Right lobe of liver (tissue), 6 donors: ENCODE measurements at regions not wholly inside any gene's neighbourhood (a gene's known extent, or its start where the extent isn't known, plus 50 kb on each side); places are given as distances from the start of the nearest gene placed in this dataset.
A peak's percentile ranks its signal among the peaks of the same experiment; 100 is the strongest.

Experiments used
- ATAC-seq, 4 donors: fragments of 200-7000 bp; cut with Tn5 transposase; one replicate each; pipeline ENCODE4 v1.9.1; 2020; ENCODE audit warnings: mild to moderate bottlenecking in 4 of 4, moderate library complexity in 4 of 4
- DNase-seq, 3 donors: peaks; one replicate each; pipeline ENCODE4 v3.0.0-alpha.2; 2020
- H3K27ac ChIP-seq, 3 donors: fragments of 200-600 bp; one replicate each; pipeline ENCODE4 v1.8.0; 2022
- H3K27me3 ChIP-seq, 2 donors: fragments of 200-600 bp; one replicate each; pipeline ENCODE4 v1.8.0; 2022
- H3K36me3 ChIP-seq, 4 donors: fragments of 200-600 bp; sonication (generic) in 1 of 4; one replicate each; pipeline versions ENCODE4 v1.5.1 to v1.8.0; 2017 to 2022; ENCODE audit warnings: control low read depth in 1 of 4
- H3K4me1 ChIP-seq, 4 donors: fragments of 200-600 bp; sonication (generic) in 1 of 4; one replicate each; pipeline versions ENCODE4 v1.5.1 to v1.8.0; 2017 to 2022; ENCODE audit warnings: control low read depth in 1 of 4
- H3K4me3 ChIP-seq, 3 donors: fragments of 200-600 bp; one replicate each; pipeline ENCODE4 v1.8.0; 2022
- H3K9me3 ChIP-seq, 4 donors: fragments of 200-600 bp; sonication (generic) in 1 of 4; one replicate each; pipeline versions ENCODE4 v1.5.1 to v1.8.0; 2017 to 2022; ENCODE audit warnings: control low read depth in 1 of 4
- POLR2A ChIP-seq: fragments of 450-650 bp; IDR thresholded peaks from one replicate; pipeline ENCODE4 v1.6.1; 2017; ENCODE audit warnings: antibody characterized with exemption, mild to moderate bottlenecking
- WGBS: methylation state at CpG from one replicate; pipeline ENCODE4 v1.1.6; 2018; ENCODE audit warnings: low coverage, low lambda C conversion rate; ENCODE audit not compliant: insufficient coverage; ENCODE audit errors: missing lambda C conversion rate; 5-methylcytosine and 5-hydroxymethylcytosine counted together
- intact Hi-C, 2 donors: fragments of 100-400 bp; cut with DNase I; formaldehyde crosslinking; loops; one replicate each; pipeline versions ENCODE4 v1.11.2 to v1.14.1; 2022
- TF ChIP-seq, protein P1 (sequence below), 4 donors: fragments of 200-600 bp in 3 of 4; fragments of 450-650 bp in 1 of 4; IDR thresholded peaks; one replicate each; pipeline versions ENCODE4 v1.5.1 to v1.8.0; 2016 to 2022; ENCODE audit warnings: antibody characterized with exemption in 4 of 4, mild to moderate bottlenecking in 2 of 4
- donor health status: DM: no; HTN: yes; CAD: no.
- donor health status: DM: no; HTN: no; CAD: no.
- donor health status: DM: no; HTN: no; CAD: no.
- donor health status: DM: no; HTN: yes; CAD: no.
- donor health status: DM: no; HTN: yes; CAD: no.

DNA sequence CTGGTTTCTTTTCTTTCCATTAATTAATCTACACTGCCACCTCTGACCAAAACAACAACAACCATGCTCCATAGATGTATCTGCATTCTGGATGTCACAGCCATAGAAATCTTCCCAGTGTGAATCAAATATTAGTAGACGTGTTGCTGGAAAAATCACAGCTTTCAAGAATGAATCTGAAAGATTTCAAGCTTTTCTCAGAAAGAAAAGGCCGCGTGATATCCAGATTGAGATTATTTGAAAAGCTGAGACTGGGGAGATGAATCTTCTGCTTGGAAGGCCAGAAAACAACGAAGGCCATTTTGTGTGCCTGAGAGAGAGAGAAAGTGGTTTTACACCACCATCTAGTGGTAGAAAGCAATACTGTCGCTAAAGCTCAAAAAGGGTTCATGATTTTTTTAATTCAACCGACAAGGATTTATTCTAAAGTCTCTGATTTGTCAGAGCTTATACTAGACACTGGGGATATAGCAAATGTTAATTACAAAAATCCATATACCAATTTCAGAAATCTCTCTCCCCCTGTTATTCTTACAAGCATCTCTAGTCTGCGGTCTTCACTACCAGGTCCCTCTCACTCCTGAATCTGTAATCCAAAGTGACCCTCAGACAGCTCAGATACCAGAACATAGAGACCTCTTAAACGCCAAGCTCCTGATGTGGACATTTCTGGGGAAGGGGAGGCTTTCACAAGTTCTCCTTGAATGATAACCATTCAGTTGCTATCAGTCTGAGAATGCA is 87.5 kb upstream of the SGIP1 start:
- H3K36me3 ChIP-seq = no peaks in the 10 kb centered on the region
- ATAC-seq (peak; percentile 91 to 93 (median 93)), DNase-seq (no peak)
- intact Hi-C loops = loop anchor here (5.0 kb wide), 1 partner anchor 194 kb away; no protein-coding TSS in a partner anchor
- H3K4me1 ChIP-seq = no peaks in the 10 kb centered on the region
- H3K9me3 ChIP-seq = no peaks in the 10 kb centered on the region
- no peak overlapping the region for H3K27ac ChIP-seq
- no peak overlapping the region for H3K4me3 ChIP-seq
- WGBS = 11% methylated on average over 8 of the region's 8 CpGs
- TF ChIP-seq, protein P1, sequence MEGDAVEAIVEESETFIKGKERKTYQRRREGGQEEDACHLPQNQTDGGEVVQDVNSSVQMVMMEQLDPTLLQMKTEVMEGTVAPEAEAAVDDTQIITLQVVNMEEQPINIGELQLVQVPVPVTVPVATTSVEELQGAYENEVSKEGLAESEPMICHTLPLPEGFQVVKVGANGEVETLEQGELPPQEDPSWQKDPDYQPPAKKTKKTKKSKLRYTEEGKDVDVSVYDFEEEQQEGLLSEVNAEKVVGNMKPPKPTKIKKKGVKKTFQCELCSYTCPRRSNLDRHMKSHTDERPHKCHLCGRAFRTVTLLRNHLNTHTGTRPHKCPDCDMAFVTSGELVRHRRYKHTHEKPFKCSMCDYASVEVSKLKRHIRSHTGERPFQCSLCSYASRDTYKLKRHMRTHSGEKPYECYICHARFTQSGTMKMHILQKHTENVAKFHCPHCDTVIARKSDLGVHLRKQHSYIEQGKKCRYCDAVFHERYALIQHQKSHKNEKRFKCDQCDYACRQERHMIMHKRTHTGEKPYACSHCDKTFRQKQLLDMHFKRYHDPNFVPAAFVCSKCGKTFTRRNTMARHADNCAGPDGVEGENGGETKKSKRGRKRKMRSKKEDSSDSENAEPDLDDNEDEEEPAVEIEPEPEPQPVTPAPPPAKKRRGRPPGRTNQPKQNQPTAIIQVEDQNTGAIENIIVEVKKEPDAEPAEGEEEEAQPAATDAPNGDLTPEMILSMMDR (IDR thresholded peaks at IDR 0.05) = peak; percentile 85 to 93 (median 88)
- TF ChIP-seq POLR2A = no peak
- no peaks in the 10 kb centered on the region for H3K27me3 ChIP-seq

DNA sequence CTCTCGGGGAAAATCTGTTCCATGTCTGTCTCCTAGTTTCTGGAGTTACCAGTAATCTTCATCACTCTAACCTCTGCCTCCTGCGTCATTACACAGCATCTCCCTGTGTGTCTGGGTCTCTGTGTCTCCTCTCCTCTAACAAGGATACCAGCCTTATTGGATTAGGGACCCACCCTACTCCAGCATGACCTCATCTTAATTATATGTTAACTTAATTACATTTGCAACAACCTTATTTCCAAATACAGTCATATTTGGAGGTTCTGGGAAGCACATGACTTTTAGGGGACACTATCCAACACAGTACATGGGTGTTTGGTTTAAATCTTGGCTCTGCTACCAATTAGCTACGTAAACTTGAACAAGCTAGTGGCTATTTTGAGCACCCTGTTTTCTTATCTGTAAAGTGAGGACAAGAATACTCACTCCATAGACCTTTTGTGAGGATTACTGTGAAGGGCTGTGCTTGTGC is 83.9 kb upstream of the SGIP1 start:
- 65% methylated on average over 3 of the region's 3 CpGs for WGBS
- Histone ChIP-seq H3K4me3 (no peak overlapping the region), H3K27ac (no peak overlapping the region), H3K9me3 (no peaks in the 10 kb centered on the region), H3K4me1 (no peaks in the 10 kb centered on the region), H3K27me3 (no peaks in the 10 kb centered on the region), H3K36me3 (no peaks in the 10 kb centered on the region)
- intact Hi-C loops = no loop called here
- DNase-seq = no peak
- TF ChIP-seq, protein P1 (IDR thresholded peaks at IDR 0.05) = no peak
- TF ChIP-seq POLR2A = no peak
- ATAC-seq = no peak

DNA sequence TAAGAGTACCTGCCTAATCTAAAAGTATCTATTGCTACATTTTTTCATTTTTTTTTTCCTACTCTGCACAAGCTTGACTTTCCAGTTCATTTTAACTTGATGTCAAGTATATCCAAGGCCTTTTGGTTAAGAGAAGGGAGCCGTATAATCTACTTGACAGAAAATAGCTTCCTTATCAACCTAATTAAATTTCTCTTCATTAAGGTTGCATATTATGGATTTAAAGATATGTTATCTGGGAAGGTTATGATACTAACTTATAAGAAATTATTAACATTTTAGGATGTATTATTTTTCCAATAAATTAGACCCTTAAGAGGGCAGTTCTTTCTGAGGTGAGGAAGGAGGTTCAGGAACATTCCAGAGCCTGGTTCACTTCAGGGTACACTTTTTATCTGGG is 83.1 kb upstream of the SGIP1 start:
- Histone ChIP-seq H3K27ac (no peak overlapping the region), H3K36me3 (no peaks in the 10 kb centered on the region), H3K4me1 (no peaks in the 10 kb centered on the region), H3K9me3 (no peaks in the 10 kb centered on the region), H3K27me3 (no peaks in the 10 kb centered on the region), H3K4me3 (no peak overlapping the region)
- DNase-seq (no peak), ATAC-seq (no peak)
- WGBS = 89% methylated on average over 1 of the region's 1 CpG
- TF ChIP-seq, protein P1 (IDR thresholded peaks at IDR 0.05) = no peak
- no peak for TF ChIP-seq POLR2A
- intact Hi-C loops = no loop called here

DNA sequence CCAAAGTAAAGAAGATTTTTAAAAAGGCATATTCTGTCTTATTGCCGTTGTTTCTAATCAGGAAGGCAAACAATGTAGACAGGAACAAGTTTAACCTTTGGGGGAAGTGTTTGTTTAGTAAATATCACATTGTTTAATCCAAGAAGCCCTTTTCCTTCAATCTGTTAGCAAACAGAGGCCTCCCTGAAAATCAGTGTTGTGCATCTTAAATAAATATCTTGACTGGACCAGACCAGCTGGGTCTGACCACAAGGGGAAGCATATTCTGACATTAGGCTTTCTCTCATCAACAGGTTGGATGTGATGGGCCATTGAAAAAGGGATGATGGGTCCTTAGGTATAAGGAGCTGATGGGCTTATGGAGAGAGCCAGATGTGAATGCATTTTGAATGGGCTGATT is 81.8 kb upstream of the SGIP1 start:
- no peaks in the 10 kb centered on the region for H3K36me3 ChIP-seq
- ATAC-seq = no peak
- H3K4me3 ChIP-seq = no peak overlapping the region
- no peaks in the 10 kb centered on the region for H3K9me3 ChIP-seq
- H3K27ac ChIP-seq = no peak overlapping the region
- H3K4me1 ChIP-seq = no peaks in the 10 kb centered on the region
- no peak for DNase-seq
- TF ChIP-seq, protein P1 (IDR thresholded peaks at IDR 0.05) = peak in 1 of 4 donors; percentile 6
- no peak for TF ChIP-seq POLR2A
- intact Hi-C loops = no loop called here
- H3K27me3 ChIP-seq = no peaks in the 10 kb centered on the region
- WGBS = 28% methylated on average over 1 of the region's 1 CpG
